Spleen (tissue), 7 donors: ENCODE measurements at regions not wholly inside any gene's neighbourhood (a gene's known extent, or its start where the extent isn't known, plus 50 kb on each side); places are given as distances from the start of the nearest gene placed in this dataset.

Source experiments
- CTCF ChIP-seq, 11 experiments: fragments of 200-600 bp in 7 of 11; fragments of 450-650 bp in 4 of 11; sonication (generic) in 4 of 11; IDR thresholded peaks in 8 of 11; conservative IDR thresholded peaks in 3 of 11; 1 replicate in 7 of 11; 2 replicates in 4 of 11; pipeline versions ENCODE4 v1.4.0 to v1.8.0; 2016 to 2021; ENCODE audit warnings: antibody characterized with exemption in 11 of 11, inconsistent platforms in 4 of 11, mild to moderate bottlenecking in 1 of 11
- POLR2A ChIP-seq, 3 donors: fragments of 450-650 bp; IDR thresholded peaks; one replicate each; pipeline ENCODE4 v1.5.1; 2017; ENCODE audit warnings: antibody characterized with exemption in 3 of 3, mild to moderate bottlenecking in 1 of 3
- POLR2AphosphoS5 ChIP-seq, 3 donors: sonication (generic); formaldehyde crosslinking; IDR thresholded peaks; one replicate each; pipeline ENCODE4 v1.5.1; 2017; ENCODE audit warnings: antibody characterized with exemption in 3 of 3
- donor health status: DM: no; HTN: no; CAD: no; lungs with moderate emphysema.
- donor health status: DM: no; HTN: no; CAD: no.
- donor health status: DM: no; HTN: no; CAD: no.

- no peak for TF ChIP-seq CTCF (IDR thresholded peaks at IDR 0.05 in 8 of 11, conservative IDR thresholded peaks at IDR 0.05 in 3 of 11)
- TF ChIP-seq POLR2A (IDR thresholded peaks at IDR 0.05) = no peak
- no peak for TF ChIP-seq POLR2AphosphoS5 (IDR thresholded peaks at IDR 0.05)
Observed at GRCh38 chr18:2237706-2238105, 333.6 kb downstream of the METTL4 start.
